Liver (tissue), 8 donors: ENCODE measurements at regions not wholly inside any gene's neighbourhood (a gene's known extent, or its start where the extent isn't known, plus 50 kb on each side); places are given as distances from the start of the nearest gene placed in this dataset.

Experiments
- DNase-seq: peaks from one replicate; pipeline ENCODE4 v3.0.0-alpha.2; 2017; ENCODE audit warnings: low spot score
- H3K27ac ChIP-seq, 2 donors: one replicate each; pipeline ENCODE4 v1.7.0; 2013; ENCODE audit warnings: inconsistent platforms in 2 of 2, low read length in 2 of 2, control low read depth in 1 of 2, low read depth in 1 of 2, mild to moderate bottlenecking in 1 of 2
- H3K27me3 ChIP-seq, 4 donors: one replicate each; pipeline versions ENCODE4 v1.6.1 to v1.7.0; 2013; ENCODE audit warnings: low read length in 3 of 4, inconsistent platforms in 1 of 4, mild to moderate bottlenecking in 1 of 4, moderate library complexity in 1 of 4; ENCODE audit not compliant: control insufficient read depth in 4 of 4, insufficient read depth in 4 of 4
- H3K36me3 ChIP-seq, 4 donors: one replicate each; pipeline versions ENCODE4 v1.6.1 to v1.7.0; 2013; ENCODE audit warnings: low read length in 3 of 4, mild to moderate bottlenecking in 3 of 4, low read depth in 1 of 4, moderate library complexity in 1 of 4; ENCODE audit not compliant: control insufficient read depth in 4 of 4, insufficient read depth in 3 of 4
- H3K4me1 ChIP-seq, 4 donors: one replicate each; pipeline versions ENCODE4 v1.6.1 to v1.7.0; 2013; ENCODE audit warnings: low read length in 3 of 4, mild to moderate bottlenecking in 3 of 4, moderate library complexity in 1 of 4; ENCODE audit not compliant: control insufficient read depth in 4 of 4, insufficient read depth in 4 of 4
- H3K4me3 ChIP-seq, 3 donors: one replicate each; pipeline versions ENCODE4 v1.6.1 to v1.7.0; 2013; ENCODE audit warnings: low read length in 3 of 3, control low read depth in 1 of 3, low read depth in 1 of 3, mild to moderate bottlenecking in 1 of 3
- H3K9ac ChIP-seq, 2 donors: one replicate each; pipeline ENCODE4 v1.7.0; 2013; ENCODE audit warnings: low read length in 2 of 2, mild to moderate bottlenecking in 2 of 2, moderate library complexity in 2 of 2, control low read depth in 1 of 2, low read depth in 1 of 2
- H3K9me3 ChIP-seq, 4 donors: one replicate each; pipeline versions ENCODE4 v1.6.1 to v1.7.0; 2013; ENCODE audit warnings: low read length in 3 of 4; ENCODE audit not compliant: control insufficient read depth in 4 of 4
- ATF3 ChIP-seq: IDR thresholded peaks from 2 replicates; pipeline ENCODE4 v1.6.1; 2016; ENCODE audit warnings: antibody characterized with exemption
- CTCF ChIP-seq: fragments of 150-350 bp; IDR thresholded peaks from 2 replicates; pipeline ENCODE4 v1.5.1; 2017; ENCODE audit warnings: improper control_type of control experiment, low read depth, low read length; ENCODE audit not compliant: missing input control
- EGR1 ChIP-seq, 2 donors: IDR thresholded peaks; 2 replicates each; pipeline ENCODE4 v1.6.1; 2016 to 2018; ENCODE audit warnings: antibody characterized with exemption in 2 of 2, low read depth in 2 of 2
- FOXA1 ChIP-seq: IDR thresholded peaks from 2 replicates; pipeline ENCODE4 v1.6.1; 2016; ENCODE audit warnings: antibody characterized with exemption
- FOXA2 ChIP-seq: IDR thresholded peaks from 2 replicates; pipeline ENCODE4 v1.6.1; 2016; ENCODE audit warnings: antibody characterized with exemption
- GABPA ChIP-seq, 2 donors: IDR thresholded peaks in 1 of 2; conservative IDR thresholded peaks in 1 of 2; 2 replicates each; pipeline ENCODE4 v1.6.1; 2016; ENCODE audit warnings: antibody characterized with exemption in 2 of 2, mild to moderate bottlenecking in 1 of 2, moderate library complexity in 1 of 2
- HNF4A ChIP-seq, 2 donors: conservative IDR thresholded peaks; 2 replicates each; pipeline ENCODE4 v1.6.1; 2016; ENCODE audit warnings: antibody characterized with exemption in 2 of 2, mild to moderate bottlenecking in 2 of 2
- HNF4G ChIP-seq: IDR thresholded peaks from 2 replicates; pipeline ENCODE4 v1.6.1; 2016; ENCODE audit warnings: antibody characterized with exemption
- JUND ChIP-seq, 2 donors: IDR thresholded peaks; 2 replicates each; pipeline ENCODE4 v1.6.1; 2016; ENCODE audit warnings: antibody characterized with exemption in 2 of 2
- MAX ChIP-seq: IDR thresholded peaks from 2 replicates; pipeline ENCODE4 v1.6.1; 2016; ENCODE audit warnings: antibody characterized with exemption
- NR2F2 ChIP-seq: IDR thresholded peaks from 2 replicates; pipeline ENCODE4 v1.6.1; 2016; ENCODE audit warnings: antibody characterized with exemption
- RAD21 ChIP-seq, 2 donors: IDR thresholded peaks; 2 replicates each; pipeline ENCODE4 v1.6.1; 2016; ENCODE audit warnings: antibody characterized with exemption in 2 of 2, mild to moderate bottlenecking in 2 of 2
- REST ChIP-seq: IDR thresholded peaks from 2 replicates; pipeline ENCODE4 v1.6.1; 2016; ENCODE audit warnings: antibody characterized with exemption, mild to moderate bottlenecking
- RXRA ChIP-seq, 2 donors: IDR thresholded peaks; 2 replicates each; pipeline ENCODE4 v1.6.1; 2017 to 2018; ENCODE audit warnings: antibody characterized with exemption in 2 of 2, mild to moderate bottlenecking in 1 of 2
- SP1 ChIP-seq: IDR thresholded peaks from 2 replicates; pipeline ENCODE4 v1.6.1; 2018; ENCODE audit warnings: antibody characterized with exemption, mild to moderate bottlenecking
- TAF1 ChIP-seq: conservative IDR thresholded peaks from 2 replicates; pipeline ENCODE4 v1.6.1; 2016; ENCODE audit warnings: antibody characterized with exemption, mild to moderate bottlenecking
- YY1 ChIP-seq: IDR thresholded peaks from 2 replicates; pipeline ENCODE4 v1.6.1; 2016; ENCODE audit warnings: antibody characterized with exemption, mild to moderate bottlenecking
- ZBTB33 ChIP-seq: IDR thresholded peaks from 2 replicates; pipeline ENCODE4 v1.6.1; 2016; ENCODE audit warnings: antibody characterized with exemption
- WGBS: extraction: QIAGEN DNeasy Blood & Tissue Kit; methylation state at CpG from one replicate; pipeline ENCODE4 v1.1.7; 2013; 5-methylcytosine and 5-hydroxymethylcytosine counted together
- donor health status: healthy.
- donor health status: healthy.
- donor health status: healthy.
- donor health status: healthy.
- donor health status: healthy.

- H3K27me3 ChIP-seq, result no peaks in the 10 kb centered on the region
- no peak for DNase-seq
- H3K9ac ChIP-seq, result no peak overlapping the region
- H3K27ac ChIP-seq, result no peak overlapping the region
- H3K4me1 ChIP-seq, result no peaks in the 10 kb centered on the region
- 67% methylated on average over 2 of the region's 2 CpGs for WGBS
- H3K9me3 ChIP-seq, result no peaks in the 10 kb centered on the region
- H3K36me3 ChIP-seq, result no peaks in the 10 kb centered on the region
- TF ChIP-seq HNF4G, result no peak
- TF ChIP-seq ATF3, result no peak
- no peak for TF ChIP-seq GABPA (IDR thresholded peaks at IDR 0.05 in 1 of 2, conservative IDR thresholded peaks at IDR 0.05 in 1 of 2)
- TF ChIP-seq CTCF, result no peak
- TF ChIP-seq JUND (IDR thresholded peaks at IDR 0.05), result no peak
- TF ChIP-seq EGR1 (IDR thresholded peaks at IDR 0.05; ENCODE audit: low read depth in 2 of 2), result no peak
- TF ChIP-seq RAD21 (IDR thresholded peaks at IDR 0.05), result no peak
- TF ChIP-seq REST, result no peak
- TF ChIP-seq NR2F2, result no peak
- TF ChIP-seq RXRA (IDR thresholded peaks at IDR 0.05), result no peak
- no peak for TF ChIP-seq ZBTB33
- TF ChIP-seq HNF4A (conservative IDR thresholded peaks at IDR 0.05), result no peak
- TF ChIP-seq MAX, result no peak
- no peak for TF ChIP-seq SP1
- no peak for TF ChIP-seq FOXA2
- no peak for TF ChIP-seq TAF1
- TF ChIP-seq YY1, result no peak
- TF ChIP-seq FOXA1, result no peak
- H3K4me3 ChIP-seq, result no peak overlapping the region
Observed at GRCh38 chr4:59553063-59553720, 1646.9 kb upstream of the ADGRL3 start.
